C4-2B (cell line): ENCODE measurements at regions not wholly inside any gene's neighbourhood (a gene's known extent, or its start where the extent isn't known, plus 50 kb on each side); places are given as distances from the start of the nearest gene placed in this dataset.

Experiments used
- CTCF ChIP-seq: fragments of 450-650 bp; conservative IDR thresholded peaks from 2 replicates; pipeline ENCODE4 v1.5.1; 2017; ENCODE audit warnings: mild to moderate bottlenecking
- ZFX ChIP-seq: fragments of 450-650 bp; IDR thresholded peaks from 2 replicates; pipeline ENCODE4 v1.6.1; 2017

- TF ChIP-seq CTCF (no peak), ZFX (no peak)
These were observed 121.7 kb downstream of the SLITRK5 start for GRCh38 chr13:87792878-87793277.
